ENCODE measurements at regions not wholly inside any gene's neighbourhood (a gene's known extent, or its start where the extent isn't known, plus 50 kb on each side); places are given as distances from the start of the nearest gene placed in this dataset.

- H3K4me3 ChIP-seq (ENCODE audit: low read length): no peak overlapping the region
- no peaks in the 10 kb centered on the region for H3K9me3 ChIP-seq (ENCODE audit: insufficient read depth, low read depth, low read length)
- no peaks in the 10 kb centered on the region for H3K4me1 ChIP-seq (ENCODE audit: insufficient read depth, low read length)
- no peaks in the 10 kb centered on the region for H3K36me3 ChIP-seq (ENCODE audit: insufficient read depth, low read length)
- no peak overlapping the region for H3K9ac ChIP-seq (ENCODE audit: low read depth, low read length)
- no peak overlapping the region for H3K27ac ChIP-seq (ENCODE audit: low read depth, low read length)
- H3K27me3 ChIP-seq (ENCODE audit: insufficient read depth, low read length): no peaks in the 10 kb centered on the region
- WGBS: 92% methylated on average over 1 of the region's 1 CpG
Measured at GRCh38 chr6:100322886-100323285, 141.8 kb downstream of the SIM1 start.

- Histone ChIP-seq H3K27me3 (ENCODE audit: insufficient read depth, low read length) (no peaks in the 10 kb centered on the region), H3K4me3 (ENCODE audit: low read length) (no peak overlapping the region), H3K9ac (ENCODE audit: low read depth, low read length) (no peak overlapping the region), H3K27ac (ENCODE audit: low read depth, low read length) (no peak overlapping the region), H3K36me3 (ENCODE audit: insufficient read depth, low read length) (no peaks in the 10 kb centered on the region), H3K9me3 (ENCODE audit: insufficient read depth, low read depth, low read length) (no peaks in the 10 kb centered on the region), H3K4me1 (ENCODE audit: insufficient read depth, low read length) (no peaks in the 10 kb centered on the region)
- WGBS: 100% methylated on average over 1 of the region's 1 CpG
Measured at GRCh38 chr6:100320686-100321085, 144.0 kb downstream of the SIM1 start.

- no peaks in the 10 kb centered on the region for H3K36me3 ChIP-seq (ENCODE audit: insufficient read depth, low read length)
- no peaks in the 10 kb centered on the region for H3K4me1 ChIP-seq (ENCODE audit: insufficient read depth, low read length)
- H3K9ac ChIP-seq (ENCODE audit: low read depth, low read length): no peak overlapping the region
- H3K27ac ChIP-seq (ENCODE audit: low read depth, low read length): no peak overlapping the region
- no peak overlapping the region for H3K4me3 ChIP-seq (ENCODE audit: low read length)
- no peaks in the 10 kb centered on the region for H3K27me3 ChIP-seq (ENCODE audit: insufficient read depth, low read length)
- WGBS: 90% methylated on average over 1 of the region's 1 CpG
- no peaks in the 10 kb centered on the region for H3K9me3 ChIP-seq (ENCODE audit: insufficient read depth, low read depth, low read length)
Measured at GRCh38 chr6:100317031-100317430, 147.7 kb downstream of the SIM1 start.

DNA sequence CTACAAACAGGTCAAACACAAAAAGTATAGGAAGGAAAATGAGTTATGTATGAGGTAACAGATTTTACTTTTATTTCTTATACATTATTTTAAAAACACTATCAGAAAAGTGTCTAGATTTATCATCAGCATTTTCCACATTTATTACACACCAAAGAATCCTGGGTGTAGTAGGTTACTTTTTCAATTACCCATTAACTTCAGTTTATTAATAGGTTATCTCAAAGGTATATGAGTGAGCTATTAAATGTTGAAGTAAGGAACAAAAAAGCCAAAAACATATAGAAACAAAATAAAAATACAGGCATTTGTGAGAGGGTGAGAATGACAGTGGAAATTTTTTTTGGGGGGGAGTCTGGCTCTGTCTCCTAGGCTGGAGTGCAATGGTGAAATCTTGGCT, 150.5 kb downstream of the SIM1 start:
- no peaks in the 10 kb centered on the region for H3K9me3 ChIP-seq (ENCODE audit: insufficient read depth, low read depth, low read length)

DNA sequence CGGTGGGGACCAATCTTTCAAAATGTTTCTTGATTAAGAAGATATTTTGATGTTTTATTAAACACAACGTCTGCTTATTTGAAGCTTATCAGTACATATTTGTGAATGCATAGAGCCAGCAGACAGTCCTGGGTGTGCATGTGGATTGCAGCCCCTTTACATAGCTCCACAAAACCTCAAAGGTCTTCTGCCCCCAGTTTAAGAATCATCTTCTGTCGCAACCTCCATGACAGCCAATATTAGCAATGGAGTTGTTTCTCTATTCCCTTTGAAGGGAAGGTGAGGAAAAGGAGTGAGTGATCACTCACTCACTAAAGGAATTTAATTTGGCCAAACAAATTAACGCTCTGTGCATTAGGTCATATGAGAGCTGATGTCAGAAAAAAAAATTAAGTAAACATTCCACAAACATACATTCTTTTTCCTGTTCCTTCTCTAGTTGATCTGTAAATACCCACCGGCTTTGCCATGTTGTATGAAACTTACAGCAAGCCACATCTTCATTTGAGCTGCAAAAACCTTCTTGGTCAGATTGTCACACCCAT, 152.9 kb downstream of the SIM1 start:
- peaks cover 8% of the 10 kb centered on the region; the same call in 1 of the 2 replicates for H3K4me1 ChIP-seq (ENCODE audit: insufficient read depth, low read length)
- H3K27ac ChIP-seq (ENCODE audit: low read depth, low read length): no peak overlapping the region
- H3K9me3 ChIP-seq (ENCODE audit: insufficient read depth, low read depth, low read length): no peaks in the 10 kb centered on the region
- no peak overlapping the region for H3K9ac ChIP-seq (ENCODE audit: low read depth, low read length)
- WGBS: 67% methylated on average over 4 of the region's 5 CpGs
- H3K27me3 ChIP-seq (ENCODE audit: insufficient read depth, low read length): no peaks in the 10 kb centered on the region
- no peaks in the 10 kb centered on the region for H3K36me3 ChIP-seq (ENCODE audit: insufficient read depth, low read length)
- no peak overlapping the region for H3K4me3 ChIP-seq (ENCODE audit: low read length)

More for the DNA sequence above, 150.5 kb downstream of the SIM1 start:
- H3K36me3 ChIP-seq (ENCODE audit: insufficient read depth, low read length): no peaks in the 10 kb centered on the region
- no peak overlapping the region for H3K4me3 ChIP-seq (ENCODE audit: low read length)
- H3K9ac ChIP-seq (ENCODE audit: low read depth, low read length): no peak overlapping the region
- no peak overlapping the region for H3K27ac ChIP-seq (ENCODE audit: low read depth, low read length)
- no peaks in the 10 kb centered on the region for H3K4me1 ChIP-seq (ENCODE audit: insufficient read depth, low read length)
- no peaks in the 10 kb centered on the region for H3K27me3 ChIP-seq (ENCODE audit: insufficient read depth, low read length)

GRCh38 chr6:100309174-100309573, 155.5 kb downstream of the SIM1 start:
- no peaks in the 10 kb centered on the region for H3K27me3 ChIP-seq (ENCODE audit: insufficient read depth, low read length)
- no peaks in the 10 kb centered on the region for H3K9me3 ChIP-seq (ENCODE audit: insufficient read depth, low read depth, low read length)
- H3K4me3 ChIP-seq (ENCODE audit: low read length): no peak overlapping the region
- no peak overlapping the region for H3K27ac ChIP-seq (ENCODE audit: low read depth, low read length)
- H3K9ac ChIP-seq (ENCODE audit: low read depth, low read length): no peak overlapping the region
- WGBS: 95% methylated on average over 3 of the region's 3 CpGs
- H3K4me1 ChIP-seq (ENCODE audit: insufficient read depth, low read length): peaks cover 8% of the 10 kb centered on the region
- no peaks in the 10 kb centered on the region for H3K36me3 ChIP-seq (ENCODE audit: insufficient read depth, low read length)

GRCh38 chr6:100307561-100307960, 157.2 kb downstream of the SIM1 start:
- 94% methylated on average over 1 of the region's 1 CpG for WGBS
- H3K4me1 ChIP-seq (ENCODE audit: insufficient read depth, low read length): peaks cover 8% of the 10 kb centered on the region
- H3K27me3 ChIP-seq (ENCODE audit: insufficient read depth, low read length): no peaks in the 10 kb centered on the region
- no peaks in the 10 kb centered on the region for H3K9me3 ChIP-seq (ENCODE audit: insufficient read depth, low read depth, low read length)
- no peak overlapping the region for H3K4me3 ChIP-seq (ENCODE audit: low read length)
- peak overlapping the region; percentile 26 for H3K27ac ChIP-seq (ENCODE audit: low read depth, low read length)
- no peak overlapping the region for H3K9ac ChIP-seq (ENCODE audit: low read depth, low read length)
- H3K36me3 ChIP-seq (ENCODE audit: insufficient read depth, low read length): no peaks in the 10 kb centered on the region

DNA sequence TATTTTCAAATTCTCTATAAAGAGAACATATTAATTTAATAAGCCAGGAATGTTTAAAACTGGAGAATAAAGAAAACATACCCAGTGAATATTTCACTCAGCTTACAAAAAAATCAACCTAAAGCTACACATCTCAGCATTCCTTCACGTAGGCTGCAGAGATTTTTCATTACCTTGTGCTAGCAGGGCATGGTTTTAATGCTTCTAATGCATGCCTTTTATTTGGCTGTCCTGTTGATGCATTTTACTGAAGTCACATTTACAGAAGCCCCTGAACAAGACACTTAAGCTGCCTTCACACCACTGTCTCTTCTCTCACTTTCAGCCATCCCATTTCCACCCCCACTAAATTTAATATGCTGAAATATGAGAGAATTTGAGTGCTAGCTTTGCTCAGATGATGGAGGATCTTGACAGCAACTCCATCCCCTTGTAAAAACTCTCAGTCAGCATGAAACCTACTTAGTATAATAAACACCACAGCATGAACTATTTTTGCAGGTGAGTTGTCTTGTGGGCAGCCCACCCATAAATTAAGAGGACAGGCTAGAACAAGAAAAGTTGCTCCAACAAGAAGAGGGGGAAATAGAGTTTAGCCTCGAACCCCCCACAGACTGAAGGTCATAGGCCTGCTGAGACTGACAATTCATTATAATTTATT, 159.4 kb downstream of the SIM1 start:
- Histone ChIP-seq H3K27me3 (ENCODE audit: insufficient read depth, low read length) (no peaks in the 10 kb centered on the region), H3K9me3 (ENCODE audit: insufficient read depth, low read depth, low read length) (no peaks in the 10 kb centered on the region), H3K4me3 (ENCODE audit: low read length) (no peak overlapping the region), H3K27ac (ENCODE audit: low read depth, low read length) (no peak overlapping the region), H3K4me1 (ENCODE audit: insufficient read depth, low read length) (peaks cover 17% of the 10 kb centered on the region), H3K36me3 (ENCODE audit: insufficient read depth, low read length) (no peaks in the 10 kb centered on the region), H3K9ac (ENCODE audit: low read depth, low read length) (no peak overlapping the region)
- 87% methylated on average over 2 of the region's 2 CpGs for WGBS

DNA sequence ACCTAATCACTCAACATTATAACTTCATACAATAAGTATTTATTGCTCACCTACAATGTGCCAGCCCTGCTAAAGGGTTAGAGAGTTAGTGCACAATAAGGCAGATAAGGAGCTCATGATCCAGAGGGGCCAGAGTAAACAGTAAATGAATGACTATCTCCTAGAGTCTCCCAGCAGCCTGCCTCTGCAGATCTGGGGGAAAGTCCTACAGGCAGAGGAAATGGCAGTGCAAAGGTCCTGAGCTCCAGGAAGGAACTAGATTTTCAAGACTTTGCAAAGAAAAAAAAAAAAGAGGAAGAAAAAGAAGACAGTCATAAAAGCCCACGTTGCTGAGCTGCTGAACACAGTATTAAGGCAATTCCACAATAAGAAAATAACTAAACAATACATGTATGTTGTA, 160.1 kb downstream of the SIM1 start:
- H3K36me3 ChIP-seq (ENCODE audit: insufficient read depth, low read length): no peaks in the 10 kb centered on the region
- no peak overlapping the region for H3K9ac ChIP-seq (ENCODE audit: low read depth, low read length)
- no peak overlapping the region for H3K4me3 ChIP-seq (ENCODE audit: low read length)
- peaks cover 17% of the 10 kb centered on the region for H3K4me1 ChIP-seq (ENCODE audit: insufficient read depth, low read length)
- H3K27me3 ChIP-seq (ENCODE audit: insufficient read depth, low read length): no peaks in the 10 kb centered on the region
- no peaks in the 10 kb centered on the region for H3K9me3 ChIP-seq (ENCODE audit: insufficient read depth, low read depth, low read length)
- WGBS: no CpG with 5 or more reads among the region's 1 CpG
- no peak overlapping the region for H3K27ac ChIP-seq (ENCODE audit: low read depth, low read length)

GRCh38 chr6:100301731-100302130, 163.0 kb downstream of the SIM1 start:
- no peak overlapping the region for H3K9ac ChIP-seq (ENCODE audit: low read depth, low read length)
- H3K4me1 ChIP-seq (ENCODE audit: insufficient read depth, low read length): peaks cover 13% of the 10 kb centered on the region
- WGBS: no CpG with 5 or more reads among the region's 2 CpGs
- no peaks in the 10 kb centered on the region for H3K36me3 ChIP-seq (ENCODE audit: insufficient read depth, low read length)
- H3K9me3 ChIP-seq (ENCODE audit: insufficient read depth, low read depth, low read length): no peaks in the 10 kb centered on the region
- H3K27me3 ChIP-seq (ENCODE audit: insufficient read depth, low read length): no peaks in the 10 kb centered on the region
- H3K4me3 ChIP-seq (ENCODE audit: low read length): no peak overlapping the region
- no peak overlapping the region for H3K27ac ChIP-seq (ENCODE audit: low read depth, low read length)

- Histone ChIP-seq H3K9me3 (ENCODE audit: insufficient read depth, low read depth, low read length) (no peaks in the 10 kb centered on the region), H3K4me1 (ENCODE audit: insufficient read depth, low read length) (peaks cover 13% of the 10 kb centered on the region), H3K9ac (ENCODE audit: low read depth, low read length) (no peak overlapping the region), H3K36me3 (ENCODE audit: insufficient read depth, low read length) (no peaks in the 10 kb centered on the region), H3K4me3 (ENCODE audit: low read length) (no peak overlapping the region), H3K27me3 (ENCODE audit: insufficient read depth, low read length) (no peaks in the 10 kb centered on the region), H3K27ac (ENCODE audit: low read depth, low read length) (no peak overlapping the region)
- WGBS: 95% methylated on average over 2 of the region's 3 CpGs
Measured at GRCh38 chr6:100300221-100300736, 164.4 kb downstream of the SIM1 start.
